ENCODE measurements at regions not wholly inside any gene's neighbourhood (a gene's known extent, or its start where the extent isn't known, plus 50 kb on each side); places are given as distances from the start of the nearest gene placed in this dataset.

DNA sequence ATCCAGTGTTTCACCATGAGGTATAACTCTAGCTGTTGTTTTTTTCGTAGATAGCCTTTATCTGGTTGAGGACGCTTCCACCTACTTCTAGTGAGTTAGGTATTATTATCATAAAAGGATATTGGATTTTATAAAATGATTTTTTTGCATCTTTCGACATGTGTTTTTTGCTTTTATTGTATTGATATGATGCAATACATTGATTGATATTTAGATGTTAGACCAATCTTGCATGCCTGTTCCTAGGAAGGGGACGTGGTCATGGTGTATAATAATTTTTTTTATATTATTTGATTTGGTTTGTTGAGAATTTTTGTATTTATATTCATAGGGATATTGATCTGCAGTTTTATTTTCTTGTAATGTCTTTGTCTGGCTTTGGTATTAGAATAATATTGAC lies 193.3 kb downstream of the HS3ST3B1 start:
- no peaks in the 10 kb centered on the region for H3K36me3 ChIP-seq (ENCODE audit: control insufficient read depth in 1 of 2, insufficient read depth in 2 of 2, low read length in 2 of 2)
- no peak overlapping the region for H4K91ac ChIP-seq (ENCODE audit: low read depth, low read length)
- no peak overlapping the region for H4K12ac ChIP-seq (ENCODE audit: low read depth, low read length)
- H2BK120ac ChIP-seq (ENCODE audit: insufficient read depth, low read length, poor library complexity): no peak overlapping the region
- H3K9me3 ChIP-seq (ENCODE audit: insufficient read depth, low read depth, low read length): no peaks in the 10 kb centered on the region
- WGBS (ENCODE audit: extremely low coverage, insufficient coverage, insufficient read length): 100% methylated on average over 1 of the region's 4 CpGs
- H3K4me1 ChIP-seq (ENCODE audit: control insufficient read depth in 1 of 2, insufficient read depth in 2 of 2, low read length in 2 of 2): no peaks in the 10 kb centered on the region
- DNase-seq: no peak
- H3K23ac ChIP-seq (ENCODE audit: low read length): no peak overlapping the region
- no peak overlapping the region for H4K8ac ChIP-seq (ENCODE audit: low read depth, low read length)
- no peak overlapping the region for H2BK5ac ChIP-seq (ENCODE audit: low read depth, low read length, poor library complexity)
- no peak overlapping the region for H3K4me2 ChIP-seq (ENCODE audit: low read length)
- H2AK5ac ChIP-seq (ENCODE audit: low read length): no peak overlapping the region
- H3K9ac ChIP-seq (ENCODE audit: low read length): no peak overlapping the region
- H3K18ac ChIP-seq (ENCODE audit: low read length): no peak overlapping the region
- H3K4me3 ChIP-seq (ENCODE audit: low read depth, low read length): no peak overlapping the region
- no peaks in the 10 kb centered on the region for H3K27me3 ChIP-seq (ENCODE audit: insufficient read depth, low read length)
- H3K14ac ChIP-seq (ENCODE audit: low read length): no peak overlapping the region
- no peak overlapping the region for H2AFZ ChIP-seq (ENCODE audit: insufficient read depth, low read length, poor library complexity)
- no peak overlapping the region for H3K27ac ChIP-seq (ENCODE audit: low read depth, low read length)
- H3K4ac ChIP-seq (ENCODE audit: low read depth, low read length): no peak overlapping the region
- H3K79me1 ChIP-seq (ENCODE audit: low read length): no peaks in the 10 kb centered on the region
- H2BK12ac ChIP-seq (ENCODE audit: low read length): no peak overlapping the region
- H3K79me2 ChIP-seq (ENCODE audit: control insufficient read depth, insufficient read depth, low read length, poor library complexity): no peaks in the 10 kb centered on the region

DNA sequence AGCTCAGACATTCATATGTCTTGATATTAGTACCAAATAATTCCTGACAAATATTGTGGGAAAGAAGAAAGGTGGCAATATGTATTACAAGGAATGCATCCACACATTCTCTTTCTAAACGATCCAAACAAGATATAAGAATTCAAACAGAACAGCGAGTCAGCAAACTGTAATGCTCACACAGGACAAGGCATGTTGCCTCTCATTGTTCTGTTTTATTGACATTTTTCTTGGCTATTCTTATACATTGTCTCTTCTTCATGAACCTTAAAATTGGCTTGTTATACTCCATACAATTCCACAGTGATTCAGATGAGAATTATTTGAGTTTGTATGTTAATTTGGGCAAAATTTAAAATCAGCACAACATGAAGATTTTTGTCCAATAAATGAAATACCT lies 189.1 kb downstream of the HS3ST3B1 start:
- Histone ChIP-seq H3K9me3 (ENCODE audit: insufficient read depth, low read depth, low read length) (no peaks in the 10 kb centered on the region), H2AK5ac (ENCODE audit: low read length) (no peak overlapping the region), H3K79me2 (ENCODE audit: control insufficient read depth, insufficient read depth, low read length, poor library complexity) (no peaks in the 10 kb centered on the region), H3K23ac (ENCODE audit: low read length) (no peak overlapping the region), H2BK120ac (ENCODE audit: insufficient read depth, low read length, poor library complexity) (no peak overlapping the region), H3K4me3 (ENCODE audit: low read depth, low read length) (no peak overlapping the region), H3K4me2 (ENCODE audit: low read length) (no peak overlapping the region), H3K27ac (ENCODE audit: low read depth, low read length) (no peak overlapping the region), H3K4ac (ENCODE audit: low read depth, low read length) (no peak overlapping the region), H2AFZ (ENCODE audit: insufficient read depth, low read length, poor library complexity) (no peak overlapping the region), H3K4me1 (ENCODE audit: control insufficient read depth in 1 of 2, insufficient read depth in 2 of 2, low read length in 2 of 2) (no peaks in the 10 kb centered on the region), H4K12ac (ENCODE audit: low read depth, low read length) (no peak overlapping the region), H2BK12ac (ENCODE audit: low read length) (no peak overlapping the region), H3K9ac (ENCODE audit: low read length) (no peak overlapping the region), H3K27me3 (ENCODE audit: insufficient read depth, low read length) (no peaks in the 10 kb centered on the region), H4K91ac (ENCODE audit: low read depth, low read length) (no peak overlapping the region), H3K79me1 (ENCODE audit: low read length) (no peaks in the 10 kb centered on the region), H2BK5ac (ENCODE audit: low read depth, low read length, poor library complexity) (no peak overlapping the region), H3K14ac (ENCODE audit: low read length) (no peak overlapping the region), H4K8ac (ENCODE audit: low read depth, low read length) (no peak overlapping the region), H3K36me3 (ENCODE audit: control insufficient read depth in 1 of 2, insufficient read depth in 2 of 2, low read length in 2 of 2) (no peaks in the 10 kb centered on the region), H3K18ac (ENCODE audit: low read length) (no peak overlapping the region)
- WGBS (ENCODE audit: extremely low coverage, insufficient coverage, insufficient read length): no CpG with 5 or more reads among the region's 2 CpGs
- no peak for DNase-seq

DNA sequence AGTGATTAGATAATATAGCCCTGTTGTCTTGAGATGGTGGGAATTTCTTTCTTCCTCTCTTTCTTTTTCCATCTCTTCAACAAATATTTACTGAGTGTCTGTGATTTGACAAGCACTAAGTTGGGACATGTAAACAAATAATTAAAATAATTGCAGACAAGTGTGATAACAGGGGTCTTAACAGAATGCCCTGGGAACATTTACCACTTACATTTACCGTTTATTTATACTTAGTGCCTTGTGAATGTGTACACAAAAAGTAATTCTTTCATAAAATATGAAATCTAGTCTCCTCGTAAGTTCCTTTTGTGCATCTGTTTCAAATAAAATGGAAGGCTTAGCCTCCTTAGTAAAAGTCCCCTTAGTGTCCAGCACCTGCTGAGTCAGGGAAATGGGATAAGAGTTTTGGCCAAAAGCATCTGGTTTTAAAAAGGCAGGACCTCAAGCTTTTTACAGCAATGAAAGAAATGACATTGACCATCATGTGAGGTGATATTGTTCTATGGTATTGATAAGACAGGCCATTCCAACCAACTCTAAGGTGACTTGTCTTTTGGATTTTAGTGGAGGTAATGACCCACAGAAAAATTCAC lies 188.2 kb downstream of the HS3ST3B1 start:
- Histone ChIP-seq H3K4me1 (ENCODE audit: control insufficient read depth in 1 of 2, insufficient read depth in 2 of 2, low read length in 2 of 2) (no peaks in the 10 kb centered on the region), H3K79me2 (ENCODE audit: control insufficient read depth, insufficient read depth, low read length, poor library complexity) (no peaks in the 10 kb centered on the region), H3K23ac (ENCODE audit: low read length) (no peak overlapping the region), H2AK5ac (ENCODE audit: low read length) (no peak overlapping the region), H4K8ac (ENCODE audit: low read depth, low read length) (no peak overlapping the region), H3K9ac (ENCODE audit: low read length) (no peak overlapping the region), H2BK12ac (ENCODE audit: low read length) (no peak overlapping the region), H2AFZ (ENCODE audit: insufficient read depth, low read length, poor library complexity) (no peak overlapping the region), H4K91ac (ENCODE audit: low read depth, low read length) (no peak overlapping the region), H3K4me3 (ENCODE audit: low read depth, low read length) (no peak overlapping the region), H3K14ac (ENCODE audit: low read length) (no peak overlapping the region), H3K79me1 (ENCODE audit: low read length) (no peaks in the 10 kb centered on the region), H3K27ac (ENCODE audit: low read depth, low read length) (no peak overlapping the region), H2BK120ac (ENCODE audit: insufficient read depth, low read length, poor library complexity) (no peak overlapping the region), H2BK5ac (ENCODE audit: low read depth, low read length, poor library complexity) (no peak overlapping the region), H3K4me2 (ENCODE audit: low read length) (no peak overlapping the region), H3K18ac (ENCODE audit: low read length) (no peak overlapping the region), H3K27me3 (ENCODE audit: insufficient read depth, low read length) (no peaks in the 10 kb centered on the region), H4K12ac (ENCODE audit: low read depth, low read length) (no peak overlapping the region), H3K36me3 (ENCODE audit: control insufficient read depth in 1 of 2, insufficient read depth in 2 of 2, low read length in 2 of 2) (no peaks in the 10 kb centered on the region), H3K9me3 (ENCODE audit: insufficient read depth, low read depth, low read length) (no peaks in the 10 kb centered on the region), H3K4ac (ENCODE audit: low read depth, low read length) (no peak overlapping the region)
- no CpG with 5 or more reads among the region's 2 CpGs for WGBS (ENCODE audit: extremely low coverage, insufficient coverage, insufficient read length)
- DNase-seq: no peak

DNA sequence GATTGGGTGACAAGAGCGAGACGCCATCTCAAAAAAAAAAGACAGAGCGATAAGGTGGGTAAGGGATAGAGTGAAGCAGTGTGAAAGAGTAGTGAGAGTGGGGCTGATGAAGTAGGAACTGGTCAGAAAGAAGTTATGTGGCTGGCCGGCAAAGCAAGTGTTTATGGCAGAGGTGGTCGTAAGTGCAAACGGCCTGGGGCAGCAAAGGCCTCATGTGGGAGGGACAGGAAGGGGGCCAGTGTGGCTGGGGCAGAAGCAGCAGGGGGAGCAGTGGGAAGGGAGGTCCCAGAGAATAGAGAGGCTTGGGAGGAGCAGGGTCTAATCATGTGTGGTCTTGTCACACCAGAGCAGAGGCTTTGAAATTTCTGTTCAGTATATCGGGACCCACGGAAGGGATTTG lies 186.2 kb downstream of the HS3ST3B1 start:
- no peak overlapping the region for H2BK12ac ChIP-seq (ENCODE audit: low read length)
- H2AFZ ChIP-seq (ENCODE audit: insufficient read depth, low read length, poor library complexity): no peak overlapping the region
- H3K9me3 ChIP-seq (ENCODE audit: insufficient read depth, low read depth, low read length): no peaks in the 10 kb centered on the region
- H3K36me3 ChIP-seq (ENCODE audit: control insufficient read depth in 1 of 2, insufficient read depth in 2 of 2, low read length in 2 of 2): no peaks in the 10 kb centered on the region
- H3K79me2 ChIP-seq (ENCODE audit: control insufficient read depth, insufficient read depth, low read length, poor library complexity): no peaks in the 10 kb centered on the region
- H3K4me2 ChIP-seq (ENCODE audit: low read length): no peak overlapping the region
- H4K8ac ChIP-seq (ENCODE audit: low read depth, low read length): no peak overlapping the region
- no peaks in the 10 kb centered on the region for H3K4me1 ChIP-seq (ENCODE audit: control insufficient read depth in 1 of 2, insufficient read depth in 2 of 2, low read length in 2 of 2)
- no CpG with 5 or more reads among the region's 8 CpGs for WGBS (ENCODE audit: extremely low coverage, insufficient coverage, insufficient read length)
- H3K27ac ChIP-seq (ENCODE audit: low read depth, low read length): no peak overlapping the region
- H3K4me3 ChIP-seq (ENCODE audit: low read depth, low read length): no peak overlapping the region
- no peak overlapping the region for H4K91ac ChIP-seq (ENCODE audit: low read depth, low read length)
- no peaks in the 10 kb centered on the region for H3K27me3 ChIP-seq (ENCODE audit: insufficient read depth, low read length)
- no peak overlapping the region for H3K4ac ChIP-seq (ENCODE audit: low read depth, low read length)
- H2AK5ac ChIP-seq (ENCODE audit: low read length): no peak overlapping the region
- no peaks in the 10 kb centered on the region for H3K79me1 ChIP-seq (ENCODE audit: low read length)
- H2BK5ac ChIP-seq (ENCODE audit: low read depth, low read length, poor library complexity): no peak overlapping the region
- no peak overlapping the region for H3K9ac ChIP-seq (ENCODE audit: low read length)
- H3K14ac ChIP-seq (ENCODE audit: low read length): no peak overlapping the region
- no peak overlapping the region for H2BK120ac ChIP-seq (ENCODE audit: insufficient read depth, low read length, poor library complexity)
- no peak overlapping the region for H3K18ac ChIP-seq (ENCODE audit: low read length)
- no peak overlapping the region for H4K12ac ChIP-seq (ENCODE audit: low read depth, low read length)
- H3K23ac ChIP-seq (ENCODE audit: low read length): no peak overlapping the region
- DNase-seq: no peak
